ENCODE measurements at regions not wholly inside any gene's neighbourhood (a gene's known extent, or its start where the extent isn't known, plus 50 kb on each side); places are given as distances from the start of the nearest gene placed in this dataset.

DNA sequence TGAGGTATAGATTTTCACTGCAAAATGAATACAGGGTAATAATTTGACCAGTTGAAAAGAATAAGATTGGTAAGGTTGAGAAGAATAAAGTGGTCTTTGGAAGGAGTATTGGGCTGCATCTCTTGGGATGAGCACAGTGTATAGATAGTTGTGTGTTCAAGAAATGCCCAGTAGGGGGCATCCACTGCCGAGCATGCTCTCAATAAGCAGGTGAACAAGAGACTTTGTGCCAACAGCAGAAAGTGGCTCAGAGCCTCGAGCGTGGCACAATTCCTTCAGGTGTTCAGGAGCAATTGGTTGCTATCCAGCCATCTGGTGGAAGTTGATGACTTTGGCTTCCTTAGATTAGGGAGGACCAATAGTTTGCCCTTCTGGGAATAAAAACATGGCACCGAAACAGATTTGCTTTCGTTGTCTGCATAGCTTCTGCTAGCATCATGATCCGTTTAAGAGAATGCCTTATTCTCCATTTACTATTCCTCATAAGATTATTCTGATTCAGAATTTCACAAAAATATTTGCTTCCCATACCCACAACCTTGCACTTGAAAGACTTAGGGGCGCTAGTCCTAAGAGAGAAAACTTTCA lies 258.1 kb upstream of the NEIL3 start:
- no peak overlapping the region for H3K9ac ChIP-seq (replicated peaks; ENCODE audit: extremely low read depth, insufficient read depth, low read length)
- no peaks in the 10 kb centered on the region for H3K9me3 ChIP-seq (replicated peaks; ENCODE audit: control insufficient read depth, insufficient read depth, low read length)
- no peak overlapping the region for H3K27ac ChIP-seq (ENCODE audit: insufficient read depth, low read depth, low read length)
- H2AFZ ChIP-seq (ENCODE audit: low read depth, low read length), result no peak overlapping the region
- intact Hi-C loops (cut with micrococcal nuclease) (loop anchor here (1.0 to 10.0 kb wide), 3 partner anchors 193 to 391 kb away; partner anchors contain the start of gene AGA), dilution Hi-C loops (cut with MboI; ENCODE audit: extremely low pct_ligation_motif_present, low sequenced_read_pairs) (no loop called here)
- FAIRE-seq (peak; percentile 37), DNase-seq (ENCODE audit: low read depth, low spot score) (peak; percentile 40)
- H3K4me1 ChIP-seq (ENCODE audit: control insufficient read depth, extremely low read depth, insufficient read depth, low read length), result peaks cover 3% of the 10 kb centered on the region
- no peaks in the 10 kb centered on the region for H3K36me3 ChIP-seq (ENCODE audit: control insufficient read depth in 2 of 2, extremely low read depth in 1 of 2, insufficient read depth in 2 of 2, low read length in 2 of 2)
- no peaks in the 10 kb centered on the region for H3K9me1 ChIP-seq (replicated peaks; ENCODE audit: control insufficient read depth, extremely low read depth, insufficient read depth, low read length)
- no peak overlapping the region for H3K4me2 ChIP-seq (ENCODE audit: insufficient read depth, low read length)
- H4K20me1 ChIP-seq (replicated peaks; ENCODE audit: control insufficient read depth, extremely low read depth, insufficient read depth, low read length), result no peaks in the 10 kb centered on the region
- H3K27me3 ChIP-seq (ENCODE audit: control insufficient read depth in 2 of 2, insufficient read depth in 2 of 2, low read length in 2 of 2), result peaks cover 0 to 2% of the 10 kb centered on the region in 2 experiments
- no peaks in the 10 kb centered on the region for H3K79me2 ChIP-seq (ENCODE audit: control insufficient read depth, insufficient read depth, low read length)
- BruUV-seq (replicated peaks), result no TSS peak
- no peak for TF ChIP-seq EZH2 (IDR thresholded peaks at IDR 0.05; ENCODE audit: borderline replicate concordance, low read depth, low read length, severe bottlenecking)
- TF ChIP-seq, protein P1, sequence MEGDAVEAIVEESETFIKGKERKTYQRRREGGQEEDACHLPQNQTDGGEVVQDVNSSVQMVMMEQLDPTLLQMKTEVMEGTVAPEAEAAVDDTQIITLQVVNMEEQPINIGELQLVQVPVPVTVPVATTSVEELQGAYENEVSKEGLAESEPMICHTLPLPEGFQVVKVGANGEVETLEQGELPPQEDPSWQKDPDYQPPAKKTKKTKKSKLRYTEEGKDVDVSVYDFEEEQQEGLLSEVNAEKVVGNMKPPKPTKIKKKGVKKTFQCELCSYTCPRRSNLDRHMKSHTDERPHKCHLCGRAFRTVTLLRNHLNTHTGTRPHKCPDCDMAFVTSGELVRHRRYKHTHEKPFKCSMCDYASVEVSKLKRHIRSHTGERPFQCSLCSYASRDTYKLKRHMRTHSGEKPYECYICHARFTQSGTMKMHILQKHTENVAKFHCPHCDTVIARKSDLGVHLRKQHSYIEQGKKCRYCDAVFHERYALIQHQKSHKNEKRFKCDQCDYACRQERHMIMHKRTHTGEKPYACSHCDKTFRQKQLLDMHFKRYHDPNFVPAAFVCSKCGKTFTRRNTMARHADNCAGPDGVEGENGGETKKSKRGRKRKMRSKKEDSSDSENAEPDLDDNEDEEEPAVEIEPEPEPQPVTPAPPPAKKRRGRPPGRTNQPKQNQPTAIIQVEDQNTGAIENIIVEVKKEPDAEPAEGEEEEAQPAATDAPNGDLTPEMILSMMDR (IDR thresholded peaks at IDR 0.05; ENCODE audit: extremely low read depth in 1 of 2, insufficient read depth in 1 of 2, low read depth in 1 of 2, low read length in 2 of 2), result peak; percentile 47 to 56
- ChIA-PET POLR2A (no interaction called here), CTCF (interaction anchor here (0.9 to 1.9 kb wide), 5 partner anchors 28 to 674 kb away, joined by 3 to 11 read pairs (median 4); partner anchors contain the start of gene NEIL3)
- no peak overlapping the region for H3K4me3 ChIP-seq (replicated peaks in 1 of 3; ENCODE audit: insufficient read depth in 1 of 3, low read depth in 1 of 3, low read length in 3 of 3)

DNA sequence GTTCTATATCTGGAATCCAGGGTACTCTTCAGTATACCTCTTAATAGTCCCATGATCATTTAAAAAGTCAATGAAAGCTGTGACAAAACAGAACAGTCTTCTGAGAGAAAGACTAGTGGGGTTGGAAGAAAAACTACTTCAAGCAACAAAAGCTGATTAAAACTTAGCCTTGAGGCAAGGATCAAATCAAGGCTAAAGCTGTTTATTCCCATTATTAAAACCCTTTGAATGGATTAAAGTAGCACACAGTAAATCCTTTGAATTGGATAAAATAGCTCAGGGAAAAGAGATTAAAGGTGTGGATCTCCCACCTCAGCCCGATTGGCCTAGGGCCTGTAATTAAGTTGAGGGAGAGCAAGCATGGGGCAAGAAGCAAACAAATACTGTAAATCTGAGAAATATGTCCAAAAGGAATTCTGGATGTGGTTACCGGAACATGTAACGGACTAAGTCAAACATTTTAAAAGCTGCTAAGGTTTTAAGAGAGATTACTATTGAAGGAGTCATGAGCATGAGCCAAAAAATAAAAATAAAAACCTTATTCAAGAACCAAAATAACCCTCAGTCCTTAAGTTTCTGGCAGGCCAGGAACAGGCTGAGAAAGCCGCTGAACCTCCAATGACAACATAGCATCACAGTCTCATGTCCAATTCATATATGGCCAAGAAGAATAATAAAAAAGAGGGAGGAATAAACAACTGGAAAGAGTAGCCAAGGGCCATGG lies 257.3 kb upstream of the NEIL3 start:
- H3K79me2 ChIP-seq (ENCODE audit: control insufficient read depth, insufficient read depth, low read length), result no peaks in the 10 kb centered on the region
- no peaks in the 10 kb centered on the region for H3K9me3 ChIP-seq (replicated peaks; ENCODE audit: control insufficient read depth, insufficient read depth, low read length)
- CTCF ChIA-PET, result interaction anchor here (0.9 to 1.9 kb wide), 5 partner anchors 27 to 674 kb away, joined by 3 to 11 read pairs (median 4); partner anchors contain the start of gene NEIL3
- DNase-seq (ENCODE audit: low read depth, low spot score) (no peak), FAIRE-seq (no peak)
- no peaks in the 10 kb centered on the region for H3K4me1 ChIP-seq (ENCODE audit: control insufficient read depth, extremely low read depth, insufficient read depth, low read length)
- dilution Hi-C loops (cut with MboI; ENCODE audit: extremely low pct_ligation_motif_present, low sequenced_read_pairs), result no loop called here
- H3K36me3 ChIP-seq (ENCODE audit: control insufficient read depth in 2 of 2, extremely low read depth in 1 of 2, insufficient read depth in 2 of 2, low read length in 2 of 2), result no peaks in the 10 kb centered on the region
- H3K4me2 ChIP-seq (ENCODE audit: insufficient read depth, low read length), result no peak overlapping the region
- POLR2A ChIA-PET, result no interaction called here
- peaks cover 0 to 2% of the 10 kb centered on the region in 2 experiments for H3K27me3 ChIP-seq (ENCODE audit: control insufficient read depth in 2 of 2, insufficient read depth in 2 of 2, low read length in 2 of 2)
- no peak overlapping the region for H3K9ac ChIP-seq (replicated peaks; ENCODE audit: extremely low read depth, insufficient read depth, low read length)
- BruUV-seq (replicated peaks), result no TSS peak
- H2AFZ ChIP-seq (ENCODE audit: low read depth, low read length), result no peak overlapping the region
- no peaks in the 10 kb centered on the region for H3K9me1 ChIP-seq (replicated peaks; ENCODE audit: control insufficient read depth, extremely low read depth, insufficient read depth, low read length)
- no peak for TF ChIP-seq EZH2 (IDR thresholded peaks at IDR 0.05; ENCODE audit: borderline replicate concordance, low read depth, low read length, severe bottlenecking)
- TF ChIP-seq JUN (IDR thresholded peaks at IDR 0.05; ENCODE audit: borderline replicate concordance, insufficient read depth, insufficient read length, low read depth), result no peak
- no peak for TF ChIP-seq MYC (IDR thresholded peaks at IDR 0.05; ENCODE audit: low read depth, low read length)
- TF ChIP-seq POLR2AphosphoS5 (IDR thresholded peaks at IDR 0.05; ENCODE audit: insufficient read depth, low read depth, low read length), result no peak
- TF ChIP-seq POLR2A (IDR thresholded peaks at IDR 0.05; ENCODE audit: low read depth, low read length), result no peak
- TF ChIP-seq, protein P2, sequence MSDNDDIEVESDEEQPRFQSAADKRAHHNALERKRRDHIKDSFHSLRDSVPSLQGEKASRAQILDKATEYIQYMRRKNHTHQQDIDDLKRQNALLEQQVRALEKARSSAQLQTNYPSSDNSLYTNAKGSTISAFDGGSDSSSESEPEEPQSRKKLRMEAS (IDR thresholded peaks at IDR 0.05; ENCODE audit: insufficient read depth, insufficient read length), result no peak
- TF ChIP-seq, protein P1 (IDR thresholded peaks at IDR 0.05; ENCODE audit: extremely low read depth in 1 of 2, insufficient read depth in 1 of 2, low read depth in 1 of 2, low read length in 2 of 2), result no peak
- no peak for TF ChIP-seq GATA2 (IDR thresholded peaks at IDR 0.05; ENCODE audit: insufficient read depth, insufficient read length, low read depth, low read length)
- no peaks in the 10 kb centered on the region for H4K20me1 ChIP-seq (replicated peaks; ENCODE audit: control insufficient read depth, extremely low read depth, insufficient read depth, low read length)
- intact Hi-C loops (cut with micrococcal nuclease), result loop anchor here (5.0 to 10.0 kb wide), 2 partner anchors 192 to 390 kb away; partner anchors contain the start of gene AGA
- H3K4me3 ChIP-seq (replicated peaks in 1 of 3; ENCODE audit: insufficient read depth in 1 of 3, low read depth in 1 of 3, low read length in 3 of 3), result no peak overlapping the region
- no peak overlapping the region for H3K27ac ChIP-seq (ENCODE audit: insufficient read depth, low read depth, low read length)
